ENCODE measurements at regions not wholly inside any gene's neighbourhood (a gene's known extent, or its start where the extent isn't known, plus 50 kb on each side); places are given as distances from the start of the nearest gene placed in this dataset.

DNA sequence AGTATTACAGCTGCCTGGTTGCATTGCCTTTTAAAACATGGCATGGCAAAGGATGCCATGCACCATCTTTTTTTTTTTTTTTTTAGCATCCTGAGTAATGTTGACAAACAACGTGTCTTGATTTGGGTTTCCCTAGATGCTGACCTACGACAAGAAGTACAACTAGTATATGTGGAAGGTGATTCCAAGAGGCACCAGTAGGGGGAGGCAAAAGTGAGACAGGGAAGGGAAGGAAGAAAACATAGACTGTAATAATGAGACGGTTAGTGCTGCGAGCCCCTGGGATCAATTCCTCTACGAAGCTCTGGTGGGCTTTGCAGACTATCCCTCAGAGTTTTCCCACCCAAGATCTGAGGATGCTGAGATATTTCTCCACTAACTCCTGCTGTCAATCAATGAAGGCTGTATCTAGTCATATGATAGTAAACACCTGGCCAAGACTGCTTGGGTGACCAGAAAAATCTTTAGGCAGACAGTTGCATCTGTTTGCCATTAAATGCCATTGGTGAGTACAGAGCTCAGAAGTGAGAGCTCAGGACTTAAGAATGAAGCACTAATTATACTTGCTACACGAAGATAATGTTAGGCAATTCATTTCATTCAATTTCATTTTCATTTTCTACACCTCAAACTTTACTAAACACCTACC is 458.6 kb upstream of the GOT2 start:
- TF ChIP-seq, protein P1, sequence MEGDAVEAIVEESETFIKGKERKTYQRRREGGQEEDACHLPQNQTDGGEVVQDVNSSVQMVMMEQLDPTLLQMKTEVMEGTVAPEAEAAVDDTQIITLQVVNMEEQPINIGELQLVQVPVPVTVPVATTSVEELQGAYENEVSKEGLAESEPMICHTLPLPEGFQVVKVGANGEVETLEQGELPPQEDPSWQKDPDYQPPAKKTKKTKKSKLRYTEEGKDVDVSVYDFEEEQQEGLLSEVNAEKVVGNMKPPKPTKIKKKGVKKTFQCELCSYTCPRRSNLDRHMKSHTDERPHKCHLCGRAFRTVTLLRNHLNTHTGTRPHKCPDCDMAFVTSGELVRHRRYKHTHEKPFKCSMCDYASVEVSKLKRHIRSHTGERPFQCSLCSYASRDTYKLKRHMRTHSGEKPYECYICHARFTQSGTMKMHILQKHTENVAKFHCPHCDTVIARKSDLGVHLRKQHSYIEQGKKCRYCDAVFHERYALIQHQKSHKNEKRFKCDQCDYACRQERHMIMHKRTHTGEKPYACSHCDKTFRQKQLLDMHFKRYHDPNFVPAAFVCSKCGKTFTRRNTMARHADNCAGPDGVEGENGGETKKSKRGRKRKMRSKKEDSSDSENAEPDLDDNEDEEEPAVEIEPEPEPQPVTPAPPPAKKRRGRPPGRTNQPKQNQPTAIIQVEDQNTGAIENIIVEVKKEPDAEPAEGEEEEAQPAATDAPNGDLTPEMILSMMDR (conservative IDR thresholded peaks at IDR 0.05 in 1 of 2, IDR thresholded peaks at IDR 0.05 in 1 of 2; ENCODE audit: extremely low read depth in 1 of 2, insufficient read depth in 1 of 2, low read depth in 1 of 2, low read length in 2 of 2) = peak; percentile 6 to 36
- no peak for TF ChIP-seq EZH2 (IDR thresholded peaks at IDR 0.05; ENCODE audit: borderline replicate concordance, low read length)
